Hepatocyte (in vitro differentiated cells): ENCODE measurements at regions not wholly inside any gene's neighbourhood (a gene's known extent, or its start where the extent isn't known, plus 50 kb on each side); places are given as distances from the start of the nearest gene placed in this dataset.

Source experiments
- DNase-seq: peaks from one replicate; pipeline ENCODE4 v3.0.0-alpha.2; 2016; ENCODE audit warnings: low spot score
- H2AFZ ChIP-seq: fragments of 200-600 bp; sonication (generic); 2 replicates; pipeline ENCODE4 v1.6.0; 2016; ENCODE audit warnings: antibody characterized with exemption, mild to moderate bottlenecking
- H3K27ac ChIP-seq: fragments of 200-600 bp; sonication (generic); 2 replicates; pipeline ENCODE4 v1.5.1; 2016; ENCODE audit warnings: mild to moderate bottlenecking
- H3K27me3 ChIP-seq: fragments of 200-600 bp; sonication (generic); 2 replicates; pipeline ENCODE4 v1.6.1; 2016
- H3K36me3 ChIP-seq: fragments of 200-600 bp; sonication (generic); replicated peaks from 2 replicates; pipeline ENCODE4 v1.5.1; 2016; ENCODE audit warnings: low read depth; ENCODE audit not compliant: insufficient read depth
- H3K4me1 ChIP-seq: fragments of 200-600 bp; sonication (generic); 2 replicates; pipeline ENCODE4 v1.5.1; 2016; ENCODE audit warnings: mild to moderate bottlenecking, moderate library complexity; ENCODE audit not compliant: insufficient read depth
- H3K4me2 ChIP-seq: fragments of 200-600 bp; sonication (generic); 2 replicates; pipeline ENCODE4 v1.6.0; 2016
- H3K4me3 ChIP-seq: fragments of 200-600 bp; sonication (generic); 2 replicates; pipeline ENCODE4 v1.5.1; 2016; ENCODE audit warnings: mild to moderate bottlenecking
- H3K79me2 ChIP-seq: fragments of 200-600 bp; sonication (generic); 2 replicates; pipeline ENCODE4 v1.6.0; 2017; ENCODE audit warnings: mild to moderate bottlenecking
- H3K9me2 ChIP-seq: fragments of 200-600 bp; sonication (generic); replicated peaks from 2 replicates; pipeline ENCODE4 v1.6.0; 2017; ENCODE audit warnings: mild to moderate bottlenecking; ENCODE audit not compliant: insufficient read depth
- H3K9me3 ChIP-seq: fragments of 200-600 bp; sonication (generic); 2 replicates; pipeline ENCODE4 v1.5.1; 2016; ENCODE audit warnings: low read depth, mild to moderate bottlenecking
- H4K20me1 ChIP-seq: fragments of 200-600 bp; sonication (generic); 2 replicates; pipeline ENCODE4 v1.6.0; 2016; ENCODE audit warnings: mild to moderate bottlenecking; ENCODE audit not compliant: insufficient read depth, poor library complexity, severe bottlenecking
- CTCF ChIP-seq: fragments of 200-600 bp; sonication (generic); IDR thresholded peaks from 2 replicates; pipeline ENCODE4 v1.5.1; 2016; ENCODE audit warnings: antibody characterized with exemption, mild to moderate bottlenecking; ENCODE audit not compliant: poor library complexity
- EZH2 ChIP-seq: fragments of 200-600 bp; sonication (generic); IDR thresholded peaks from 2 replicates; pipeline ENCODE4 v1.6.1; 2016; ENCODE audit warnings: antibody characterized with exemption, mild to moderate bottlenecking, borderline replicate concordance
- EZH2phosphoT487 ChIP-seq: fragments of 200-600 bp; sonication (generic); IDR thresholded peaks from one replicate; pipeline ENCODE4 v1.6.1; 2018; ENCODE audit warnings: antibody characterized with exemption, mild to moderate bottlenecking, low read depth, moderate library complexity; ENCODE audit not compliant: unreplicated experiment, severe bottlenecking
- WGBS: methylation state at CpG from one replicate; pipeline ENCODE4 v1.1.6; 2016; ENCODE audit warnings: low lambda C conversion rate; ENCODE audit errors: missing lambda C conversion rate; 5-methylcytosine and 5-hydroxymethylcytosine counted together

GRCh38 chr2:136715146-136715545 lies 50.2 kb upstream of the THSD7B start:
- H3K4me2 ChIP-seq, result no peak overlapping the region
- WGBS, result 87% methylated on average over 1 of the region's 1 CpG
- no peaks in the 10 kb centered on the region for H3K79me2 ChIP-seq
- no peaks in the 10 kb centered on the region for H3K27me3 ChIP-seq
- H3K9me3 ChIP-seq, result no peaks in the 10 kb centered on the region
- no peak overlapping the region for H3K4me3 ChIP-seq
- H2AFZ ChIP-seq, result no peak overlapping the region
- no peak for TF ChIP-seq EZH2
- no peak for TF ChIP-seq CTCF
- no peak for TF ChIP-seq EZH2phosphoT487
- peaks cover 4% of the 10 kb centered on the region for H3K4me1 ChIP-seq
- H3K9me2 ChIP-seq, result no peaks in the 10 kb centered on the region
- H3K36me3 ChIP-seq, result no peaks in the 10 kb centered on the region
- no peaks in the 10 kb centered on the region for H4K20me1 ChIP-seq
- H3K27ac ChIP-seq, result no peak overlapping the region
- no peak for DNase-seq

GRCh38 chr2:136714452-136714951 lies 50.8 kb upstream of the THSD7B start:
- TF ChIP-seq EZH2phosphoT487 (no peak), CTCF (no peak), EZH2 (no peak)
- Histone ChIP-seq H3K9me3 (no peaks in the 10 kb centered on the region), H3K27me3 (no peaks in the 10 kb centered on the region), H3K79me2 (no peaks in the 10 kb centered on the region), H3K36me3 (no peaks in the 10 kb centered on the region), H4K20me1 (no peaks in the 10 kb centered on the region), H3K4me2 (no peak overlapping the region), H3K4me3 (no peak overlapping the region), H3K9me2 (no peaks in the 10 kb centered on the region), H2AFZ (no peak overlapping the region), H3K27ac (no peak overlapping the region), H3K4me1 (peaks cover 4% of the 10 kb centered on the region)
- peak; percentile 25 for DNase-seq
- 48% methylated on average over 2 of the region's 2 CpGs for WGBS

- H4K20me1 ChIP-seq, result no peaks in the 10 kb centered on the region
- no peak for TF ChIP-seq EZH2
- TF ChIP-seq EZH2phosphoT487, result no peak
- no peak for TF ChIP-seq CTCF
- no peaks in the 10 kb centered on the region for H3K9me3 ChIP-seq
- no peak overlapping the region for H3K4me3 ChIP-seq
- H3K9me2 ChIP-seq, result no peaks in the 10 kb centered on the region
- H3K27me3 ChIP-seq, result no peaks in the 10 kb centered on the region
- 33% methylated on average over 2 of the region's 2 CpGs for WGBS
- no peaks in the 10 kb centered on the region for H3K36me3 ChIP-seq
- no peak overlapping the region for H3K27ac ChIP-seq
- DNase-seq, result no peak
- H2AFZ ChIP-seq, result no peak overlapping the region
- H3K4me1 ChIP-seq, result peaks cover 4% of the 10 kb centered on the region
- H3K79me2 ChIP-seq, result no peaks in the 10 kb centered on the region
- H3K4me2 ChIP-seq, result no peak overlapping the region
Measured at GRCh38 chr2:136713739-136714138, 51.6 kb upstream of the THSD7B start.

GRCh38 chr2:136705336-136705735 lies 60.0 kb upstream of the THSD7B start:
- 79% methylated on average over 3 of the region's 3 CpGs for WGBS
- Histone ChIP-seq H3K4me1 (no peaks in the 10 kb centered on the region), H4K20me1 (no peaks in the 10 kb centered on the region)

More at GRCh38 chr2:136705336-136705735, 60.0 kb upstream of the THSD7B start:
- H3K4me2 ChIP-seq, result no peak overlapping the region
- H3K4me3 ChIP-seq, result no peak overlapping the region
- H3K27me3 ChIP-seq, result no peaks in the 10 kb centered on the region
- H2AFZ ChIP-seq, result no peak overlapping the region
- H3K36me3 ChIP-seq, result no peaks in the 10 kb centered on the region
- H3K9me3 ChIP-seq, result no peaks in the 10 kb centered on the region
- no peaks in the 10 kb centered on the region for H3K79me2 ChIP-seq
- DNase-seq, result no peak
- TF ChIP-seq EZH2phosphoT487 (no peak), EZH2 (no peak), CTCF (no peak)
- no peak overlapping the region for H3K27ac ChIP-seq
- no peaks in the 10 kb centered on the region for H3K9me2 ChIP-seq
